WERI-Rb-1 (cell line): ENCODE measurements at regions not wholly inside any gene's neighbourhood (a gene's known extent, or its start where the extent isn't known, plus 50 kb on each side); places are given as distances from the start of the nearest gene placed in this dataset.

Experiments used
- DNase-seq: peaks from one replicate; pipeline ENCODE4 v3.0.0-alpha.2; 2020
- H3K27ac ChIP-seq: fragments of 250-450 bp; sonication (Bioruptor Pico); 2 replicates; pipeline ENCODE4 v1.5.1; 2020; ENCODE audit warnings: mild to moderate bottlenecking, moderate library complexity
- H3K27me3 ChIP-seq: fragments of 250-450 bp; sonication (Bioruptor Pico); 2 replicates; pipeline ENCODE4 v1.5.1; 2021; ENCODE audit warnings: mild to moderate bottlenecking, low read depth, moderate library complexity; ENCODE audit not compliant: insufficient read depth, severe bottlenecking
- H3K36me3 ChIP-seq: fragments of 250-450 bp; sonication (Bioruptor Pico); 2 replicates; pipeline ENCODE4 v1.5.1; 2020; ENCODE audit warnings: mild to moderate bottlenecking, moderate library complexity
- H3K4me3 ChIP-seq: 2 replicates; pipeline ENCODE4 v1.5.1; 2011; ENCODE audit warnings: low read depth, mild to moderate bottlenecking, control low read depth, low read length
- H3K9me3 ChIP-seq: fragments of 250-450 bp; sonication (Bioruptor Pico); 2 replicates; pipeline ENCODE4 v1.5.1; 2021; ENCODE audit warnings: mild to moderate bottlenecking, moderate library complexity; ENCODE audit not compliant: severe bottlenecking
- CTCF ChIP-seq: IDR thresholded peaks from 2 replicates; pipeline ENCODE4 v1.5.1; 2011; ENCODE audit warnings: low read depth, mild to moderate bottlenecking, control low read depth, inconsistent platforms, low read length

- no peak for DNase-seq
- H3K36me3 ChIP-seq: no peaks in the 10 kb centered on the region
- H3K27me3 ChIP-seq: no peaks in the 10 kb centered on the region
- no peak overlapping the region for H3K4me3 ChIP-seq
- no peaks in the 10 kb centered on the region for H3K9me3 ChIP-seq
- no peak for TF ChIP-seq CTCF
- no peak overlapping the region for H3K27ac ChIP-seq
These were observed 120.1 kb upstream of the CSNK1A1L start for GRCh38 chr13:37225414-37226070.

- no peaks in the 10 kb centered on the region for H3K27me3 ChIP-seq
- no peak for TF ChIP-seq CTCF
- H3K4me3 ChIP-seq: no peak overlapping the region
- DNase-seq: no peak
- no peak overlapping the region for H3K27ac ChIP-seq
- no peaks in the 10 kb centered on the region for H3K36me3 ChIP-seq
- H3K9me3 ChIP-seq: no peaks in the 10 kb centered on the region
These were observed 110.9 kb upstream of the CSNK1A1L start for GRCh38 chr13:37216331-37216730.

GRCh38 chr13:37212826-37213225, 107.4 kb upstream of the CSNK1A1L start:
- Histone ChIP-seq H3K4me3 (no peak overlapping the region), H3K27me3 (no peaks in the 10 kb centered on the region), H3K36me3 (no peaks in the 10 kb centered on the region), H3K27ac (no peak overlapping the region), H3K9me3 (no peaks in the 10 kb centered on the region)
- no peak for TF ChIP-seq CTCF
- DNase-seq: no peak

GRCh38 chr13:37211487-37211886, 106.0 kb upstream of the CSNK1A1L start:
- Histone ChIP-seq H3K9me3 (no peaks in the 10 kb centered on the region), H3K27ac (no peak overlapping the region), H3K27me3 (no peaks in the 10 kb centered on the region), H3K4me3 (no peak overlapping the region), H3K36me3 (no peaks in the 10 kb centered on the region)
- no peak for DNase-seq
- no peak for TF ChIP-seq CTCF

- DNase-seq: no peak
- H3K27me3 ChIP-seq: no peaks in the 10 kb centered on the region
- no peak for TF ChIP-seq CTCF
- H3K36me3 ChIP-seq: no peaks in the 10 kb centered on the region
- H3K9me3 ChIP-seq: no peaks in the 10 kb centered on the region
- no peak overlapping the region for H3K4me3 ChIP-seq
- H3K27ac ChIP-seq: no peak overlapping the region
These were observed 104.4 kb upstream of the CSNK1A1L start for GRCh38 chr13:37209621-37210580.
